ENCODE measurements at regions not wholly inside any gene's neighbourhood (a gene's known extent, or its start where the extent isn't known, plus 50 kb on each side); places are given as distances from the start of the nearest gene placed in this dataset.

GRCh38 chr15:81987628-81988027 lies 58.2 kb downstream of the MEX3B start:
- no peak for FAIRE-seq

- no peak for FAIRE-seq
Measured at GRCh38 chr15:81983497-81983896, 62.3 kb downstream of the MEX3B start.

GRCh38 chr15:81982808-81983207 lies 63.0 kb downstream of the MEX3B start:
- FAIRE-seq: no peak

GRCh38 chr15:81981908-81982307 lies 63.9 kb downstream of the MEX3B start:
- no peak for FAIRE-seq

GRCh38 chr15:81977464-81977863 lies 68.4 kb downstream of the MEX3B start:
- no peak for FAIRE-seq

GRCh38 chr15:81968691-81969090 lies 77.1 kb downstream of the MEX3B start:
- no peak for FAIRE-seq

GRCh38 chr15:81966631-81967030 lies 79.2 kb downstream of the MEX3B start:
- no peak for FAIRE-seq

GRCh38 chr15:81962482-81962881 lies 83.3 kb downstream of the MEX3B start:
- no peak for FAIRE-seq

GRCh38 chr15:81959196-81959595 lies 86.6 kb downstream of the MEX3B start:
- no peak for FAIRE-seq

- no peak for FAIRE-seq
Measured at GRCh38 chr15:81957698-81958097, 88.1 kb downstream of the MEX3B start.

GRCh38 chr15:81955382-81956062 lies 90.3 kb downstream of the MEX3B start:
- no peak for FAIRE-seq

- no peak for FAIRE-seq
Measured at GRCh38 chr15:81954158-81954783, 91.5 kb downstream of the MEX3B start.

- peak; percentile 87 for FAIRE-seq
Measured at GRCh38 chr15:81950841-81951414, 94.9 kb downstream of the MEX3B start.

- FAIRE-seq: no peak
Measured at GRCh38 chr15:81948751-81949150, 97.1 kb downstream of the MEX3B start.

GRCh38 chr15:81948222-81948621 lies 97.6 kb downstream of the MEX3B start:
- FAIRE-seq: no peak

- peak; percentile 95 for FAIRE-seq
Measured at GRCh38 chr15:81947548-81947947, 98.3 kb downstream of the MEX3B start.

- no peak for FAIRE-seq
Measured at GRCh38 chr15:81945014-81945615, 100.7 kb downstream of the MEX3B start.

- FAIRE-seq: no peak
Measured at GRCh38 chr15:81942655-81943195, 103.1 kb downstream of the MEX3B start.

- FAIRE-seq: no peak
Measured at GRCh38 chr15:81942157-81942556, 103.7 kb downstream of the MEX3B start.

GRCh38 chr15:81941479-81941878 lies 104.3 kb downstream of the MEX3B start:
- FAIRE-seq: no peak

GRCh38 chr15:81940467-81941451 lies 105.1 kb downstream of the MEX3B start:
- no peak for FAIRE-seq

Measured in endometrium (tissue), 2 donors.